Neural progenitor cell (in vitro differentiated cells): ENCODE measurements at regions not wholly inside any gene's neighbourhood (a gene's known extent, or its start where the extent isn't known, plus 50 kb on each side); places are given as distances from the start of the nearest gene placed in this dataset.

Experiments
- DNase-seq: peaks from one replicate; pipeline ENCODE4 v3.0.0-alpha.2; 2016; ENCODE audit warnings: low spot score
- H2AFZ ChIP-seq: fragments of 200-600 bp; sonication (generic); replicated peaks from 2 replicates; pipeline ENCODE4 v1.6.1; 2016; ENCODE audit warnings: antibody characterized with exemption
- H3F3A ChIP-seq: fragments of 200-600 bp; sonication (generic); 2 replicates; pipeline ENCODE4 v1.6.1; 2016; ENCODE audit warnings: antibody characterized with exemption, low read depth
- H3K27ac ChIP-seq: fragments of 200-600 bp; sonication (generic); 2 replicates; pipeline ENCODE4 v1.5.1; 2016; ENCODE audit warnings: mild to moderate bottlenecking
- H3K27me3 ChIP-seq: fragments of 200-600 bp; sonication (generic); 2 replicates; pipeline ENCODE4 v1.6.1; 2016; ENCODE audit warnings: mild to moderate bottlenecking, moderate library complexity
- H3K36me3 ChIP-seq: fragments of 200-600 bp; sonication (generic); 2 replicates; pipeline ENCODE4 v1.5.1; 2016
- H3K4me1 ChIP-seq: fragments of 200-600 bp; sonication (generic); 2 replicates; pipeline ENCODE4 v1.6.1; 2016; ENCODE audit warnings: mixed run types
- H3K4me2 ChIP-seq: fragments of 200-600 bp; sonication (generic); 2 replicates; pipeline ENCODE4 v1.6.1; 2016
- H3K4me3 ChIP-seq: fragments of 200-600 bp; sonication (generic); 2 replicates; pipeline ENCODE4 v1.5.1; 2016
- H3K79me2 ChIP-seq: fragments of 200-600 bp; sonication (generic); 2 replicates; pipeline ENCODE4 v1.6.1; 2016; ENCODE audit warnings: low read depth
- H3K9ac ChIP-seq: fragments of 200-600 bp; sonication (generic); 2 replicates; pipeline ENCODE4 v1.6.1; 2016
- H3K9me3 ChIP-seq: fragments of 200-600 bp; sonication (generic); 2 replicates; pipeline ENCODE4 v1.5.1; 2016; ENCODE audit warnings: low read depth
- H4K20me1 ChIP-seq: fragments of 200-600 bp; sonication (generic); 2 replicates; pipeline ENCODE4 v1.6.1; 2016; ENCODE audit warnings: low read depth
- H3K27ac Mint-ChIP-seq: 3 replicates; pipeline ENCODE4 v1.8.0; 2021; ENCODE audit warnings: mixed read lengths
- H3K27me3 Mint-ChIP-seq: 2 replicates; pipeline ENCODE4 v1.8.0; 2022; ENCODE audit warnings: low read depth, mild to moderate bottlenecking, inconsistent platforms, moderate library complexity, mixed read lengths; ENCODE audit not compliant: insufficient read depth
- H3K36me3 Mint-ChIP-seq: 3 replicates; pipeline ENCODE4 v1.8.0; 2021; ENCODE audit warnings: mixed read lengths
- H3K4me1 Mint-ChIP-seq: 3 replicates; pipeline ENCODE4 v1.8.0; 2021; ENCODE audit warnings: mixed read lengths
- H3K4me3 Mint-ChIP-seq: 3 replicates; pipeline ENCODE4 v1.8.0; 2021; ENCODE audit warnings: mild to moderate bottlenecking, moderate library complexity, mixed read lengths
- H3K9me3 Mint-ChIP-seq: 3 replicates; pipeline ENCODE4 v1.8.0; 2020; ENCODE audit warnings: mixed read lengths
- CTCF ChIP-seq: fragments of 200-600 bp; sonication (generic); IDR thresholded peaks from 2 replicates; pipeline ENCODE4 v1.5.1; 2017; ENCODE audit warnings: antibody characterized with exemption, mild to moderate bottlenecking
- EZH2 ChIP-seq: fragments of 200-600 bp; sonication (generic); IDR thresholded peaks from 2 replicates; pipeline ENCODE4 v1.6.1; 2017; ENCODE audit warnings: antibody characterized with exemption, mild to moderate bottlenecking, moderate library complexity
- EZH2phosphoT487 ChIP-seq: fragments of 200-600 bp; sonication (generic); IDR thresholded peaks from 2 replicates; pipeline ENCODE4 v1.6.1; 2017; ENCODE audit warnings: antibody characterized with exemption

GRCh38 chrX:74080165-74080564 is 223.8 kb upstream of the ZCCHC13 start:
- H3K4me3 Mint-ChIP-seq, result no peak overlapping the region
- H3K36me3 ChIP-seq, result no peaks in the 10 kb centered on the region
- H3K9me3 ChIP-seq, result peaks cover 7% of the 10 kb centered on the region
- H3K9me3 Mint-ChIP-seq, result peaks cover 37% of the 10 kb centered on the region
- H3K27ac ChIP-seq, result no peak overlapping the region
- no peaks in the 10 kb centered on the region for H4K20me1 ChIP-seq
- no peak overlapping the region for H3K9ac ChIP-seq
- peaks cover 4% of the 10 kb centered on the region for H3K27me3 Mint-ChIP-seq
- H2AFZ ChIP-seq, result no peak overlapping the region
- DNase-seq, result no peak
- H3K79me2 ChIP-seq, result no peaks in the 10 kb centered on the region
- H3K27me3 ChIP-seq, result no peaks in the 10 kb centered on the region
- H3K4me2 ChIP-seq, result no peak overlapping the region
- no peaks in the 10 kb centered on the region for H3K4me1 ChIP-seq
- TF ChIP-seq EZH2phosphoT487 (no peak), EZH2 (no peak), CTCF (no peak)
- no peak overlapping the region for H3K27ac Mint-ChIP-seq
- H3K36me3 Mint-ChIP-seq, result peaks cover 3% of the 10 kb centered on the region
- no peak overlapping the region for H3K4me3 ChIP-seq
- no peaks in the 10 kb centered on the region for H3K4me1 Mint-ChIP-seq
- H3F3A ChIP-seq, result no peaks in the 10 kb centered on the region

- Histone ChIP-seq H3K9ac (no peak overlapping the region), H3K4me2 (no peak overlapping the region), H3F3A (no peaks in the 10 kb centered on the region), H4K20me1 (no peaks in the 10 kb centered on the region), H3K4me1 (no peaks in the 10 kb centered on the region), H3K27ac (no peak overlapping the region), H2AFZ (no peak overlapping the region), H3K4me3 (no peak overlapping the region), H3K36me3 (no peaks in the 10 kb centered on the region), H3K9me3 (peaks cover 8% of the 10 kb centered on the region), H3K27me3 (no peaks in the 10 kb centered on the region), H3K79me2 (no peaks in the 10 kb centered on the region)
- no peak overlapping the region for H3K27ac Mint-ChIP-seq
- H3K9me3 Mint-ChIP-seq, result peaks cover 6% of the 10 kb centered on the region
- no peaks in the 10 kb centered on the region for H3K27me3 Mint-ChIP-seq
- TF ChIP-seq CTCF (no peak), EZH2phosphoT487 (no peak), EZH2 (no peak)
- H3K36me3 Mint-ChIP-seq, result peaks cover 20% of the 10 kb centered on the region
- H3K4me3 Mint-ChIP-seq, result no peak overlapping the region
- no peaks in the 10 kb centered on the region for H3K4me1 Mint-ChIP-seq
- DNase-seq, result no peak
Observed at GRCh38 chrX:74065831-74066390, 213.4 kb upstream of the XIST start.

- H3K27ac Mint-ChIP-seq, result no peak overlapping the region
- Histone ChIP-seq H2AFZ (no peak overlapping the region), H3K27me3 (no peaks in the 10 kb centered on the region), H3K36me3 (no peaks in the 10 kb centered on the region), H3K9ac (no peak overlapping the region), H3K27ac (no peak overlapping the region), H3F3A (no peaks in the 10 kb centered on the region), H3K79me2 (no peaks in the 10 kb centered on the region), H3K4me1 (no peaks in the 10 kb centered on the region), H4K20me1 (no peaks in the 10 kb centered on the region), H3K9me3 (peaks cover 8% of the 10 kb centered on the region), H3K4me3 (no peak overlapping the region), H3K4me2 (no peak overlapping the region)
- H3K4me1 Mint-ChIP-seq, result no peaks in the 10 kb centered on the region
- H3K36me3 Mint-ChIP-seq, result peaks cover 7% of the 10 kb centered on the region
- TF ChIP-seq CTCF (no peak), EZH2 (no peak), EZH2phosphoT487 (no peak)
- H3K4me3 Mint-ChIP-seq, result no peak overlapping the region
- no peaks in the 10 kb centered on the region for H3K27me3 Mint-ChIP-seq
- no peaks in the 10 kb centered on the region for H3K9me3 Mint-ChIP-seq
- DNase-seq, result no peak
Observed at GRCh38 chrX:74063426-74064155, 211.1 kb upstream of the XIST start.
